Skeletal muscle cell (primary cell): ENCODE measurements at regions not wholly inside any gene's neighbourhood (a gene's known extent, or its start where the extent isn't known, plus 50 kb on each side); places are given as distances from the start of the nearest gene placed in this dataset.

Experiments
- DNase-seq: peaks from one replicate; pipeline ENCODE4 v3.0.0-alpha.2; 2010; ENCODE audit warnings: low read depth
- H3K4me3 ChIP-seq: 2 replicates; pipeline ENCODE4 v1.5.1; 2011; ENCODE audit warnings: low read depth, mild to moderate bottlenecking, control low read depth, low read length, moderate library complexity

DNA sequence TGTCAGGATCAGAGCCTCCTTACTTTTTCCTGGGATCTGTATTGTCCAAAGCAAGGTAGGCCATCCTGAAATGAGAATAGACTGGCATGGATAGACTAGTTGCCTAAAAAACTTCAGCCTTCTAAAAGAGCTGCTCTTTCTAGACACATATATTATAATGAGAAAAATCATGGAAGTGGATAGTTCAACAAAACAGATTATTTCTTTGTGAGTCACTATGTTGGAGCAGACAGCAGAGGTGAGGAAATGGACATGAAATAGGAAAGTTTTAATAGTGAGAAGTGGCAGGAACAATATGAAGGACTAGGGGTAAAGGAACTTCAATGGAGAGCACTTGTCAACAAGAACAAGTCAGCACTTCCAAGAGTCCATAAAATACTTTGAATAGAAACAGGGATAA, 101.9 kb upstream of the ANO3 start:
- no peak for DNase-seq

GRCh38 chr11:26231252-26231661, 100.7 kb upstream of the ANO3 start:
- no peak overlapping the region for H3K4me3 ChIP-seq
- DNase-seq, result peak; percentile 77

More for the DNA sequence above, 101.9 kb upstream of the ANO3 start:
- no peak overlapping the region for H3K4me3 ChIP-seq

DNA sequence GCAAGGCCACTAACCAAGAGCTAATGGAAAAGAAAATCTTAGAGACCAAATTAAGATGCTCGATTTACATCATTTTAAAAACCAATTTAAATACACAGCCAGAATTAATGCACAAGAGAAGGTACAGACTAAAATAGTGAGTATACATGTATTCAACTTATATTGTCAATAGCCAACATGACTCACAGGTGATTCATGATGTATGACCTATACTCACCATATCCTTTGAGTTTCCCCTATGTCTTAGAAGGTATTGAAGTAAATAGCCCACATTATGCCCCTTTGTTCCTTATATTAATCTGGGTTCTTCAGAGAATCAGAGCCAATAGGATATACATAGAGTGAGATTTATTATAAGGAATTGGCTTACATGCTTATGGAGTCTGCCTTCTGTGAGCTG, 97.5 kb upstream of the ANO3 start:
- DNase-seq, result peak; percentile 26
- H3K4me3 ChIP-seq, result no peak overlapping the region

GRCh38 chr11:26243426-26243825, 88.5 kb upstream of the ANO3 start:
- H3K4me3 ChIP-seq, result no peak overlapping the region
- DNase-seq, result no peak

DNA sequence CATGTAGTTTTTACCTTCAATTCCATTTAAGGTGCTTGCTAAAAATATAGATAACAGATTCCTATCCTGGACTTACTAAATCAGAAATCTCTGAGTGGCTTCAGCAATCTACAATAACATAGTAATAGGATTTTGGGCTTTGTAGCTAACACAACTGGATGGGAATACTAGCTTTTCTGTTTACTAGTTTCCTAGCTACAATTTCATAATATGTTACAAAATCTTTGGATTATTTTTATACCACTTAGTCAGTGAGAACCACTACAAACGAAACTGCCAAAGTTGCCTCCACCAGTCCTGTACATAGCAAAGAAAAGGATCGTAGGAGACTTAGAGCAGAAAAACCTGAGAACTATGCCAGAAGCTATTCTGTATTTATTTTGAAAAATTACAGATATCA, 87.7 kb upstream of the ANO3 start:
- no peak for DNase-seq
- no peak overlapping the region for H3K4me3 ChIP-seq

GRCh38 chr11:26245046-26245445, 86.9 kb upstream of the ANO3 start:
- no peak for DNase-seq
- H3K4me3 ChIP-seq, result no peak overlapping the region

GRCh38 chr11:26247340-26247739, 84.6 kb upstream of the ANO3 start:
- DNase-seq, result peak; percentile 23
- H3K4me3 ChIP-seq, result no peak overlapping the region

- no peak for DNase-seq
- H3K4me3 ChIP-seq, result no peak overlapping the region
Observed at GRCh38 chr11:26248661-26249060, 83.3 kb upstream of the ANO3 start.

DNA sequence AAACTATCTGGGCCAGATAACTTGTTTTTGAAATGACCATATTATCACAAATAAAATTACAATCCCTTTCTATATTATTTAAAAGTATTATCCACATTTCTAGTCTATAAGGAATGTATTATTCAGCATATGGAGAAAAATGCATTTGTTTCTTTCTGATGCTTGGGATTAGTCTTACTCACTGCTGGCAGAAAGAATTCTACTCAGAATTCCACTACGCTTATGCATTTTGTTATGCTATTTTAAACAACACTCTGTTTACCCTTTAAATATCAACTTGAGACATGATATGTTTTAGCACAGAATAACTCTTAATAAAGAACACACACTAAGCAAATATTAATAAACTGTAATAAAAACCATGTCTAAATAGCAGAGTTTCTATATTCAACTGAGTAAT, 77.6 kb upstream of the ANO3 start:
- no peak overlapping the region for H3K4me3 ChIP-seq

DNA sequence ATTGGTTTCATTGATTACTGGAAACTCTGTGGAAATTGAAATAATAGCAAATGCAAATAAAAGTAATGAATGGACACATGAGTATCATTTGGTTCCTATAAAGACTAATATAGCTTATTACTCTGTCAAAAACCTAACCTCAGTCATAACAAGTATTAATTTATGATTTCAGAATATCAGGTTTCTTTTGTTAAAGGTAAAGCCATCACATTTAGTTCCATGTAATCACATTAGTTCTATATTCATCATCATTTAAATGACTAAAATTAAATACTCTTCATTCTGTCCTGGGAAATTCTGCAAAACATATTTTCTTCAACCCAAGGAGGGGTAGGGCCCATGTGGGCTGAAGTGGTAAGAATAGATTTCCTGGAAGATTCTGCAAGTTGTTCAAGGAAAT, 68.2 kb upstream of the ANO3 start:
- no peak overlapping the region for H3K4me3 ChIP-seq
- no peak for DNase-seq

More for the DNA sequence above, 77.6 kb upstream of the ANO3 start:
- DNase-seq, result no peak

GRCh38 chr11:26264266-26264665, 67.7 kb upstream of the ANO3 start:
- H3K4me3 ChIP-seq, result no peak overlapping the region
- no peak for DNase-seq

DNA sequence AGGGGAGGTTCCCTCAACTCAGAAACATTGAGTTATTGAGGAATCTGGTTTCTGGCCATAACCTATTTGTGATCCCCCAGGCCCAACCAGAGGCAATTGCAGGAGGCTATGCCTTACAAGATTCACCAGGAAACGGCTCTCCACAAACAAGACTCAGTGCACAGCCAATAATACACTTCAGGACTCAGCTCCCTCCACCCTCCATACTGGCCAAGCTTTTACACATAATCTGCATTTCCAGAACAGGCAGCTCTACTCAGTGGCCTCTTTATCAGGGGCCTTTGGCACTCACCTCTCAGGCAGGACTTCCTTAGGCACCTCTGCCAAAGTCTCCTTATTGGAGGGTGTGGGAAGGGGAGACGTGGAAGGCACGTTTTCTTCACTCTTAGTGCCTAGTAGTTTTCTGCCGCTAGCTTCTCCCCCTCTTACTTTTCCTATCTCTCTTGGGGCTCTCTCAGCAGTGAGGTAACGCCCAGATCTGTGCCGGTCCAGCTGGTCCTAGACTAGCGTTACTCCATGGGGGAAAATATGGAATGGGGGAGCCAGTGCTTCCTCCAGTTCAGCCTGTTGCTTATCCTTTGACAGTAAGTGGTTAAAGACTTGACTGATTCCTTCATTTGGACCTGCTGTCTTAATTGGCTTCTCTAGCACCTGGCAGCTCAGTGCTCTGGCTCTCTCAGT, 62.8 kb upstream of the ANO3 start:
- no peak overlapping the region for H3K4me3 ChIP-seq
- no peak for DNase-seq

DNA sequence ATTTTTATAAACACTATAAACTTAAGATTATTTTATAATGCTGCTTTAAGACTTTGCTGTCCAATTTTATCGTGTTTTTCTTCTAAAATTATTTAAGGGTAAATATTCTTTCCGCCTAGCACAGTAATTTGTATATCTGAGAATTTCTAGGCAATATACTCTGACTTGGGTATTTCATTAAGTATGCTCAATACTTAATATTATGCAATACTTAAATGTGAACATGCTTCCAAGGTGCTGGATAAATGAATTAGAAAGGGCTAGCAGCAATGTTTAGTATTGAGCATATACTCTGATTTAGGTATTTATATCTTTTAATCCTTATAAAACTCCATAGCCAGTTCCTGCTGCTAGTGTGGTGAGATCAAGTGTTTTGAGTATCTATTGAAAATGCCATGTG, 60.3 kb upstream of the ANO3 start:
- no peak overlapping the region for H3K4me3 ChIP-seq
- DNase-seq, result no peak

DNA sequence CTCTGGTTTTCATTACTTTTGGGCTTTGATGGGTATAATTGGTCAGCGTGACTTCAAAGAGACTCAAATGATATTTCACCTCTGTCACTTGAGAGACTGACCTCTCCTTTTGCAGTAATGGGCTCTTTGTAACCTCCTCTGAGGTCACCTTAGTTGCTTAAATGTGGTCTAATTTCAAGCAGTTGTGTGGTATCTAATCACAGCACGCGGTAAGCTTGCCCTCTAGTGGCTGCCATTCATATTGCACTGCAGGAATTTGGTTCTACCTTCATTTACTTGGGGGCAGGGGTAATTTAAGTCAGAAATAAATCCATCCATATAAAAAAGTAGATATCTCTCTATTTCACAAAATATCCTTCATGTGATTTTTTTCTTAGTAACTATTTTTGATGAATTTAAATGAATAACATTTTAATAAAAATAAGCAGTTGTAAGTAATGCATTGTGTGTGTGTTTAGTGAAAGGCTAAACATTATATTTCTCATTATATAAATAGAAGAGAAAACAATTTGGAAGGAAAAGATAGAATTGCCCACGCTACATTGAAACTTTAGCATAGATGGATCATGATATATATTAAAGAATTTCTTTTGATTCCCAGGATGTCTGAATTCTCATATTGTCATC, 55.0 kb upstream of the ANO3 start:
- DNase-seq, result peak; percentile 21
- H3K4me3 ChIP-seq, result no peak overlapping the region

DNA sequence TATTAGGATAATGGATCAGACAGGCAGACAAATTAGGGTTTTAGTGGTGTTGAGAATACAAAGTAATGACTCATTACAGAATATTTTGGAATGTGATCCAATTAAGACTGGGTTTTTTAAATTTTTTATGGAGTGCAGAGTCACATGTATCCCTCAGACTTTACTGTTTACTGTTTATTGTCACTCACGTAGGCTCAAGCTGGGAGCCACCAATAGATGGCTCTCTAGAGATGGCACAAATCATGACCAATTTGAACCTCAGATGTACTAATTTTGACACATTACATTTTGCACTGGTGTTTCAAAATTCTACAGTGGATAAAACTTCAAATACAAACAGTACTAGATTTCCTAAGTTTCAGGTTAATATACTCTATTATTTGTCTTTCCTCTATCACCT, 53.6 kb upstream of the ANO3 start:
- H3K4me3 ChIP-seq, result no peak overlapping the region
- no peak for DNase-seq
